HEK293 (cell line): ENCODE measurements at regions not wholly inside any gene's neighbourhood (a gene's known extent, or its start where the extent isn't known, plus 50 kb on each side); places are given as distances from the start of the nearest gene placed in this dataset.
"Not testable (repeated sequence)": the region's sequence is repeated elsewhere in the genome, so short reads cannot be mapped to it uniquely, and the experiment has no call there.

Experiments
- CTCF ChIA-PET: fragments of 350-600 bp; formaldehyde crosslinking; extraction: SDS; loops from one replicate; lab custom pipeline; 2021; ENCODE audit warnings: antibody characterized with exemption; lab: Yijun Ruan, JAX
- POLR2A ChIA-PET: fragments of 300-600 bp; formaldehyde crosslinking; extraction: SDS; loops from one replicate; lab custom pipeline; 2020; ENCODE audit warnings: antibody characterized with exemption, inconsistent platforms; lab: Yijun Ruan, JAX
- H3K27ac ChIP-seq: fragments of 200-500 bp; sonication (Bioruptor generic); 2 replicates; pipeline ENCODE4 v1.5.1; 2014; ENCODE audit warnings: low read depth, low read length, control low read depth, inconsistent platforms; ENCODE audit errors: extremely low read depth
- H3K36me3 ChIP-seq, 2 experiments: fragments of 200-500 bp in 1 of 2; sonication (Bioruptor generic) in 1 of 2; 1 replicate in 1 of 2; 2 replicates in 1 of 2; pipeline ENCODE4 v1.5.1; 2014 to 2017; ENCODE audit warnings: inconsistent platforms in 2 of 2, low read length in 2 of 2; ENCODE audit not compliant: control insufficient read depth in 2 of 2, insufficient read depth in 1 of 2
- H3K4me1 ChIP-seq: fragments of 200-500 bp; sonication (Bioruptor generic); 2 replicates; pipeline ENCODE4 v1.5.1; 2014; ENCODE audit warnings: mild to moderate bottlenecking, low read length, inconsistent platforms; ENCODE audit not compliant: control insufficient read depth, insufficient read depth
- H3K4me3 ChIP-seq: 2 replicates; pipeline ENCODE4 v1.5.1; 2011; ENCODE audit warnings: low read depth, mild to moderate bottlenecking, control low read depth, low read length, moderate library complexity
- H3K9me3 ChIP-seq: fragments of 200-500 bp; sonication (Bioruptor generic); 2 replicates; pipeline ENCODE4 v1.5.1; 2014; ENCODE audit warnings: low read depth, low read length, inconsistent platforms; ENCODE audit not compliant: control insufficient read depth, insufficient read depth
- BCL11A ChIP-seq: fragments of 450-650 bp; formaldehyde crosslinking; IDR thresholded peaks from 2 replicates; pipeline ENCODE4 v1.5.1; 2016; ENCODE audit warnings: low read depth, missing biosample characterization, missing genetic modification characterization
- HOXC10 ChIP-seq: sonication (generic); formaldehyde crosslinking; IDR thresholded peaks from 2 replicates; pipeline ENCODE4 v1.8.1; 2023; ENCODE audit warnings: mild to moderate bottlenecking, missing genetic modification reagents
- KLF8 ChIP-seq: fragments of 450-650 bp; formaldehyde crosslinking; IDR thresholded peaks from 2 replicates; pipeline ENCODE4 v1.5.1; 2016; ENCODE audit warnings: missing biosample characterization, missing genetic modification characterization
- OVOL3 ChIP-seq: fragments of 450-650 bp; formaldehyde crosslinking; IDR thresholded peaks from 2 replicates; pipeline ENCODE4 v1.5.1; 2016; ENCODE audit warnings: missing biosample characterization, missing genetic modification characterization
- RBAK ChIP-seq: fragments of 450-650 bp; formaldehyde crosslinking; IDR thresholded peaks from 2 replicates; pipeline ENCODE4 v1.5.1; 2016; ENCODE audit warnings: missing biosample characterization, missing genetic modification characterization
- SETDB1 ChIP-seq: IDR thresholded peaks from one replicate; pipeline ENCODE4 v1.6.1; 2017; ENCODE audit warnings: mild to moderate bottlenecking, low read length, moderate library complexity, mixed read lengths; ENCODE audit not compliant: insufficient read length
- ZNF132 ChIP-seq: fragments of 450-650 bp; formaldehyde crosslinking; IDR thresholded peaks from 2 replicates; pipeline ENCODE4 v1.5.1; 2017; ENCODE audit warnings: missing biosample characterization, missing genetic modification characterization, borderline replicate concordance
- ZNF138 ChIP-seq: fragments of 450-650 bp; formaldehyde crosslinking; IDR thresholded peaks from 2 replicates; pipeline ENCODE4 v1.5.1; 2016; ENCODE audit warnings: missing biosample characterization, missing genetic modification characterization, borderline replicate concordance
- ZNF140 ChIP-seq: fragments of 450-650 bp; formaldehyde crosslinking; IDR thresholded peaks from 2 replicates; pipeline ENCODE4 v1.5.1; 2016; ENCODE audit warnings: missing biosample characterization, missing genetic modification characterization
- ZNF2 ChIP-seq: fragments of 450-650 bp; formaldehyde crosslinking; IDR thresholded peaks from 2 replicates; pipeline ENCODE4 v1.5.1; 2016; ENCODE audit warnings: missing biosample characterization, missing genetic modification characterization
- ZNF274 ChIP-seq, 2 experiments: fragments of 200-500 bp in 1 of 2; fragments of 450-650 bp in 1 of 2; sonication (Bioruptor generic) in 1 of 2; formaldehyde crosslinking in 1 of 2; IDR thresholded peaks; 2 replicates each; pipeline versions ENCODE4 v1.5.1 to v1.6.1; 2014 to 2016; ENCODE audit warnings: borderline replicate concordance in 1 of 2, inconsistent platforms in 1 of 2, low read length in 1 of 2, missing biosample characterization in 1 of 2, missing genetic modification characterization in 1 of 2
- ZNF404 ChIP-seq: fragments of 450-650 bp; formaldehyde crosslinking; IDR thresholded peaks from 2 replicates; pipeline ENCODE4 v1.5.1; 2017; ENCODE audit warnings: missing biosample characterization, missing genetic modification characterization
- ZNF510 ChIP-seq: fragments of 450-650 bp; formaldehyde crosslinking; IDR thresholded peaks from 2 replicates; pipeline ENCODE4 v1.5.1; 2018; ENCODE audit warnings: mild to moderate bottlenecking, missing genetic modification characterization, missing biosample characterization; ENCODE audit not compliant: insufficient replicate concordance
- ZNF530 ChIP-seq: fragments of 450-650 bp; formaldehyde crosslinking; IDR thresholded peaks from 2 replicates; pipeline ENCODE4 v1.5.1; 2016; ENCODE audit warnings: low read depth, missing biosample characterization, missing genetic modification characterization
- ZNF560 ChIP-seq: fragments of 450-650 bp; formaldehyde crosslinking; IDR thresholded peaks from 2 replicates; pipeline ENCODE4 v1.5.1; 2017; ENCODE audit warnings: missing biosample characterization, missing genetic modification characterization, borderline replicate concordance
- ZNF623 ChIP-seq: fragments of 450-650 bp; formaldehyde crosslinking; IDR thresholded peaks from 2 replicates; pipeline ENCODE4 v1.5.1; 2016; ENCODE audit warnings: missing biosample characterization, missing genetic modification characterization
- ZNF629 ChIP-seq: fragments of 450-650 bp; formaldehyde crosslinking; IDR thresholded peaks from 2 replicates; pipeline ENCODE4 v1.5.1; 2017; ENCODE audit warnings: missing biosample characterization, missing genetic modification characterization
- ZNF664 ChIP-seq: fragments of 450-650 bp; formaldehyde crosslinking; IDR thresholded peaks from 2 replicates; pipeline ENCODE4 v1.5.1; 2016; ENCODE audit warnings: missing biosample characterization, missing genetic modification characterization
- ZNF701 ChIP-seq: fragments of 450-650 bp; formaldehyde crosslinking; IDR thresholded peaks from 2 replicates; pipeline ENCODE4 v1.5.1; 2016; ENCODE audit warnings: missing biosample characterization, missing genetic modification characterization
- TF ChIP-seq, protein P1 (sequence below): fragments of 450-650 bp; formaldehyde crosslinking; IDR thresholded peaks from 2 replicates; pipeline ENCODE4 v1.5.1; 2016; ENCODE audit warnings: missing biosample characterization, missing genetic modification characterization
- TF ChIP-seq, protein P2 (sequence below): fragments of 450-650 bp; IDR thresholded peaks from 2 replicates; pipeline ENCODE4 v1.5.1; 2018; ENCODE audit warnings: missing biosample characterization, missing genetic modification characterization

- H3K27ac ChIP-seq, POLR2A ChIA-PET, H3K4me1 ChIP-seq, H3K9me3 ChIP-seq, H3K36me3 ChIP-seq, H3K4me3 ChIP-seq, CTCF ChIA-PET: not testable (repeated sequence)
Measured at GRCh38 chr13:86253497-86253896, 454.3 kb upstream of the SLITRK6 start.

DNA sequence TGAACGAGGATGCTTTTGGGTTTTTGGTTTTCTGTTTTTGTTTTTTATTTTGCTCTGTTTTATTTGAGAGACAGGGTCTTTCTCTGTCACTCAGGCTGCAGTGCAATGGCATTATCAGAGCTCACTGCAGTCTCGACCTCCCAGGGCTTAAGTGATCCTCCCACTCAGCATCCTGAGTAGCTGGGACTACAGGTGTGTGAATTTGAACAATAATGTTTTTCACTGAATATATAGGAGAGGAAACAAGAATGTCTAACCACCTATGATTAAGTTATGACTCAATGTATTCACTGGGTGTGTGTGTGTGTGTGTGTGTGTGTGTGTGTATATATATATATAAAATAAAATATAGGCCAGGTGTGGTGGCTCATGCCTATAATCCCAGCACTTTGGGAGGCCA, 456.6 kb upstream of the SLITRK6 start:
- CTCF ChIA-PET, H3K9me3 ChIP-seq, H3K27ac ChIP-seq, H3K4me3 ChIP-seq, H3K36me3 ChIP-seq, POLR2A ChIA-PET, H3K4me1 ChIP-seq: not testable (repeated sequence)

- H3K4me1 ChIP-seq: no peaks in the 10 kb centered on the region
- H3K27ac ChIP-seq: no peak overlapping the region
- no peaks in the 10 kb centered on the region for H3K36me3 ChIP-seq
- ChIA-PET CTCF (no interaction called here), POLR2A (no interaction called here)
- TF ChIP-seq ZNF404 (tag by site-specific recombination): no peak
- no peak for TF ChIP-seq ZNF701 (tag by site-specific recombination)
- no peak for TF ChIP-seq HOXC10
- TF ChIP-seq, protein P1, sequence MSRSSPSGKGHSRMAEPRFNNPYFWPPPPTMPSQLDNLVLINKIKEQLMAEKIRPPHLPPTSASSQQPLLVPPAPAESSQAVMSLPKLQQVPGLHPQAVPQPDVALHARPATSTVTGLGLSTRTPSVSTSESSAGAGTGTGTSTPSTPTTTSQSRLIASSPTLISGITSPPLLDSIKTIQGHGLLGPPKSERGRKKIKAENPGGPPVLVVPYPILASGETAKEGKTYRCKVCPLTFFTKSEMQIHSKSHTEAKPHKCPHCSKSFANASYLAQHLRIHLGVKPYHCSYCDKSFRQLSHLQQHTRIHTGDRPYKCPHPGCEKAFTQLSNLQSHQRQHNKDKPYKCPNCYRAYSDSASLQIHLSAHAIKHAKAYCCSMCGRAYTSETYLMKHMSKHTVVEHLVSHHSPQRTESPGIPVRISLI (tag by site-specific recombination): no peak
- TF ChIP-seq ZNF560 (tag by site-specific recombination): no peak
- TF ChIP-seq, all 188 proteins: peak for 0
- Histone ChIP-seq H3K9me3 (no peaks in the 10 kb centered on the region), H3K4me3 (no peak overlapping the region)
Measured at GRCh38 chr13:86269511-86269910, 470.3 kb upstream of the SLITRK6 start.

DNA sequence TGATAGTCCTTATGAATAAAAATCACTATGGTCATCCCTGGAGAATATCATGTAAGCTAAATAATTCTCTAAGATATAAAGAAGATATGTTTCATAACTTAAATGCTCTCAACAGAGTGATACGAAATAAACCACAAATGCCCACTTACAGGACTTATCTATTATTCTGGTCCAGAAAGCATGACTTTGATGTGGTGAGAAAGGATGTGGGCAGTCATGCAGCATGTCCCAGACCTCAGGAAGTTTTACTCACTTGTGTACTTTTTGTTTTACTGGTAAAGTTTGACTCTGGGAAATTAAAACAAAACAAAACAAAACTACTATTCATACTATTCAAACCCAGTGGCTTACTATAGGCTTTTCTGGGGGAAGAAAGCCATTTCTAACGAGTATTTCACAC, 483.2 kb upstream of the SLITRK6 start:
- H3K9me3 ChIP-seq: no peaks in the 10 kb centered on the region
- H3K36me3 ChIP-seq: no peaks in the 10 kb centered on the region
- no peaks in the 10 kb centered on the region for H3K4me1 ChIP-seq
- ChIA-PET POLR2A (no interaction called here), CTCF (interaction anchor here (0.6 kb wide), 1 partner anchor 8 kb away, joined by 3 read pairs; no protein-coding TSS in a partner anchor)
- TF ChIP-seq ZNF623 (tag by site-specific recombination): no peak
- TF ChIP-seq ZNF132: no peak
- TF ChIP-seq ZNF629 (tag by site-specific recombination): no peak
- TF ChIP-seq ZNF2: no peak
- TF ChIP-seq KLF8 (tag by site-specific recombination): no peak
- TF ChIP-seq ZNF530: no peak
- TF ChIP-seq ZNF138 (tag by site-specific recombination): no peak
- no peak overlapping the region for H3K27ac ChIP-seq
- no peak overlapping the region for H3K4me3 ChIP-seq

DNA sequence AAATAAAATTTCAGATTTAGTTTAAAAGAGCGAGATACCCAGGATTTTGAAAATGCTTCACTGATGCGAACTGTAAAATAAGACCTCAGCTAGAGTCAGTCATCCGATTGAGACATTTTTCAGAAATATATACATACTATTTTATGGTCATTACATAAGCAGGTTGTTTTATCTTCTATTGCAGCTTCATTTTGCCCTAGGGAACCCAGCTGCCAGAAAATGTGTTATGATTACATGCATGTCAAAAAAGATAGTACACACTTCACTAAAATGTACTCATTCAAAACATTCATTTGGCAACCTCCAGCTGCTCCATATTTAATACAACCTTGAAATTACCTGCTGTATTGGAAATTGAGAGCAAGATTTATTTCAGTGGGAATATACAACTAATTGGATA, 483.8 kb upstream of the SLITRK6 start:
- ChIA-PET POLR2A (no interaction called here), CTCF (no interaction called here)
- TF ChIP-seq ZNF664 (no peak), OVOL3 (tag by site-specific recombination) (no peak), SETDB1 (no peak), ZNF510 (tag by site-specific recombination) (no peak), ZNF274 (IDR thresholded peaks at IDR 0.05; ENCODE audit: low read length) (no peak), ZNF274 (tag by site-specific recombination; IDR thresholded peaks at IDR 0.05; ENCODE audit: borderline replicate concordance) (no peak), BCL11A (tag by site-specific recombination) (no peak), RBAK (tag by site-specific recombination) (no peak), KLF8 (tag by site-specific recombination) (no peak), ZNF140 (tag by site-specific recombination) (no peak)
- TF ChIP-seq, protein P2, sequence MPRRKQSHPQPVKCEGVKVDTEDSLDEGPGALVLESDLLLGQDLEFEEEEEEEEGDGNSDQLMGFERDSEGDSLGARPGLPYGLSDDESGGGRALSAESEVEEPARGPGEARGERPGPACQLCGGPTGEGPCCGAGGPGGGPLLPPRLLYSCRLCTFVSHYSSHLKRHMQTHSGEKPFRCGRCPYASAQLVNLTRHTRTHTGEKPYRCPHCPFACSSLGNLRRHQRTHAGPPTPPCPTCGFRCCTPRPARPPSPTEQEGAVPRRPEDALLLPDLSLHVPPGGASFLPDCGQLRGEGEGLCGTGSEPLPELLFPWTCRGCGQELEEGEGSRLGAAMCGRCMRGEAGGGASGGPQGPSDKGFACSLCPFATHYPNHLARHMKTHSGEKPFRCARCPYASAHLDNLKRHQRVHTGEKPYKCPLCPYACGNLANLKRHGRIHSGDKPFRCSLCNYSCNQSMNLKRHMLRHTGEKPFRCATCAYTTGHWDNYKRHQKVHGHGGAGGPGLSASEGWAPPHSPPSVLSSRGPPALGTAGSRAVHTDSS (tag by site-specific recombination): no peak
- H3K36me3 ChIP-seq: no peaks in the 10 kb centered on the region
- no peaks in the 10 kb centered on the region for H3K9me3 ChIP-seq
- H3K27ac ChIP-seq: no peak overlapping the region
- no peak overlapping the region for H3K4me3 ChIP-seq
- H3K4me1 ChIP-seq: no peaks in the 10 kb centered on the region
